PC-3 (cell line): ENCODE measurements at regions not wholly inside any gene's neighbourhood (a gene's known extent, or its start where the extent isn't known, plus 50 kb on each side); places are given as distances from the start of the nearest gene placed in this dataset.

ENCODE experiments used
- CTCF ChIP-seq: fragments of 300-600 bp; sonication (generic); conservative IDR thresholded peaks from 2 replicates; pipeline ENCODE4 v1.5.1; 2017; ENCODE audit warnings: antibody characterized with exemption, low read depth, mild to moderate bottlenecking, low read length
- EZH2phosphoT487 ChIP-seq: fragments of 300-600 bp; sonication (generic); IDR thresholded peaks from 2 replicates; pipeline ENCODE4 v1.6.1; 2018; ENCODE audit warnings: mild to moderate bottlenecking, antibody characterized with exemption, low read length, borderline replicate concordance

DNA sequence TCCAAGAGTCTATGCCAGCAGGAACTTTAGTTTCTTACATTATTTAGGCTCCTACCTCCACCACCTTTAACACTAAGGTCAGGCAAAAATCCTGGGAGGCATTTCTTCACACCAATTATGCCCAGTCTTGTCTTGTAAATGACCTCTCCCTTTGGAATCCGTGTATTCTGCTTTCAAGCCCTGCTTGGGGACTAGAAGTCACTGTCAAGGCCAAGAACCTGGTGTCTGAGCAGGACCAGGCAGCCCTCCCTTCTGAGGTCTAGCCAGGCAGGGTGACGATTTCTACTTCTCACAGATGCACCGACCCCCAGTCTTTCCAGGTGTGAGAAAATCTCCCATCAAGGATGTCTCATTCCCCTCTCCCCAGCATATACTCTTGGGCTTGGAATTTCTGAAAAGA is 82.7 kb upstream of the C1QTNF7 start:
- TF ChIP-seq EZH2phosphoT487: no peak
- TF ChIP-seq CTCF: no peak
